A673 (cell line): ENCODE measurements at regions not wholly inside any gene's neighbourhood (a gene's known extent, or its start where the extent isn't known, plus 50 kb on each side); places are given as distances from the start of the nearest gene placed in this dataset.

Experiments used
- BruUV-seq: library from RNA; stranded (reverse); fragments of 400-500 nt; replicated peaks from 2 replicates; lab custom pipeline; 2021; lab: Mats Ljungman, UMichigan
- CTCF ChIA-PET: fragments of 300-600 bp; sonication (Branson Sonifier 250); formaldehyde crosslinking; loops from one replicate; lab custom pipeline; 2022; ENCODE audit warnings: antibody characterized with exemption; lab: Charles Lee
- POLR2A ChIA-PET: fragments of 300-600 bp; sonication (Branson Sonifier 250); formaldehyde crosslinking; loops from one replicate; lab custom pipeline; 2022; ENCODE audit warnings: antibody characterized with exemption; ENCODE audit not compliant: low non-redundant PET; lab: Charles Lee
- DNase-seq: peaks from one replicate; pipeline ENCODE4 v3.0.0-alpha.2; 2015; ENCODE audit warnings: low spot score
- H3K27ac ChIP-seq: fragments of 200-600 bp; sonication (generic); 2 replicates; pipeline ENCODE4 v1.5.1; 2016; ENCODE audit warnings: mixed run types, low read depth, mild to moderate bottlenecking, mixed read lengths, antibody characterized with exemption, low read length; ENCODE audit not compliant: poor library complexity, severe bottlenecking
- H3K27me3 ChIP-seq: fragments of 200-600 bp; sonication (generic); replicated peaks from 2 replicates; pipeline ENCODE4 v1.6.1; 2017; ENCODE audit warnings: mixed run types, low read depth, mild to moderate bottlenecking, mixed read lengths, antibody characterized with exemption, low read length; ENCODE audit not compliant: insufficient read depth, poor library complexity
- H3K36me3 ChIP-seq: fragments of 200-600 bp; sonication (generic); 2 replicates; pipeline ENCODE4 v1.6.1; 2016; ENCODE audit warnings: mixed run types, mild to moderate bottlenecking, mixed read lengths, antibody characterized with exemption, low read length; ENCODE audit not compliant: insufficient read depth, poor library complexity, severe bottlenecking
- H3K4me1 ChIP-seq: fragments of 200-600 bp; sonication (generic); 2 replicates; pipeline ENCODE4 v1.6.1; 2017; ENCODE audit warnings: mixed run types, mild to moderate bottlenecking, mixed read lengths, antibody characterized with exemption, low read length; ENCODE audit not compliant: insufficient read depth, poor library complexity, severe bottlenecking
- H3K4me3 ChIP-seq: fragments of 200-600 bp; sonication (generic); 2 replicates; pipeline ENCODE4 v1.5.1; 2016; ENCODE audit warnings: low read depth, mixed run types, mild to moderate bottlenecking, mixed read lengths, low read length; ENCODE audit not compliant: poor library complexity, severe bottlenecking
- H3K9me3 ChIP-seq: fragments of 200-600 bp; sonication (generic); 2 replicates; pipeline ENCODE4 v1.6.1; 2016; ENCODE audit warnings: mixed run types, low read depth, mild to moderate bottlenecking, mixed read lengths, antibody characterized with exemption, low read length; ENCODE audit not compliant: poor library complexity, severe bottlenecking
- CTCF ChIP-seq: fragments of 300-800, 200-600 bp; sonication (generic); conservative IDR thresholded peaks from 2 replicates; pipeline ENCODE4 v1.5.1; 2017; ENCODE audit warnings: low read depth, mild to moderate bottlenecking, antibody characterized with exemption, low read length, moderate library complexity, mixed read lengths
- EZH2 ChIP-seq: fragments of 200-600 bp; sonication (generic); IDR thresholded peaks from 2 replicates; pipeline ENCODE4 v1.6.1; 2017; ENCODE audit warnings: borderline replicate concordance, low read depth, mild to moderate bottlenecking, mixed read lengths, antibody characterized with exemption, low read length; ENCODE audit not compliant: poor library complexity, severe bottlenecking
- intact Hi-C: fragments of 100-400 bp; cut with micrococcal nuclease; formaldehyde crosslinking; loops from one replicate; pipeline ENCODE4 v1.10.0; 2022; ENCODE audit not compliant: unreplicated experiment

- Histone ChIP-seq H3K4me3 (no peak overlapping the region), H3K4me1 (no peaks in the 10 kb centered on the region), H3K27ac (no peak overlapping the region), H3K9me3 (no peaks in the 10 kb centered on the region), H3K27me3 (no peaks in the 10 kb centered on the region), H3K36me3 (no peaks in the 10 kb centered on the region)
- no TSS peak for BruUV-seq
- TF ChIP-seq CTCF (no peak), EZH2 (no peak)
- CTCF ChIA-PET = no interaction called here
- intact Hi-C loops = no loop called here
- POLR2A ChIA-PET = interaction anchor here (0.7 kb wide), 1 partner anchor 147 kb away, joined by 4 read pairs; no protein-coding TSS in a partner anchor
- DNase-seq = no peak
Observed at GRCh38 chr9:86801246-86801645, 146.1 kb downstream of the GAS1 start.

DNA sequence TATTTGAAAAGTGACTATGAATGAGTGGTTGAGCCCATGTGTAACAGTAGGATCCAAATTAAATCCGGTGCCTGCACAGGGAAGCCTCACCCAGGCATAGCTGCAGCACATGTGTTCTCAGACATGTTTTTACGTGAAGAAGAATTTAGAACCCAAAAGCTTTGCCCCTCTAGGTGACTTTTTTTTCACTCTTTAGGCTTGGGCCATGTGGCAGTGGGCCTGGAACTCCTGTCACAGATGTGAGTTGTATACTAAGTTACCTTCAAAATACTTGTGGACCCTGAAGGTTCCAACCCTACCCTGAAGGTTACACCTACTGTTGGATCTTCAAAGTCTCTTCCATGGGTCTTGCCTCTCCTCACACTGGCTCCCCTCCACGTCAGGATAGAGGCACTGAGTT is 146.6 kb downstream of the GAS1 start:
- Histone ChIP-seq H3K4me3 (no peak overlapping the region), H3K27ac (no peak overlapping the region), H3K36me3 (no peaks in the 10 kb centered on the region), H3K9me3 (no peaks in the 10 kb centered on the region), H3K27me3 (no peaks in the 10 kb centered on the region), H3K4me1 (no peaks in the 10 kb centered on the region)
- ChIA-PET CTCF (no interaction called here), POLR2A (interaction anchor here (0.7 kb wide), 1 partner anchor 147 kb away, joined by 4 read pairs; no protein-coding TSS in a partner anchor)
- no TSS peak for BruUV-seq
- DNase-seq = no peak
- intact Hi-C loops = no loop called here
- no peak for TF ChIP-seq CTCF
- TF ChIP-seq EZH2 = no peak

- Histone ChIP-seq H3K36me3 (no peaks in the 10 kb centered on the region), H3K27ac (no peak overlapping the region), H3K9me3 (no peaks in the 10 kb centered on the region), H3K27me3 (no peaks in the 10 kb centered on the region), H3K4me1 (peaks cover 17% of the 10 kb centered on the region), H3K4me3 (no peak overlapping the region)
- intact Hi-C loops = no loop called here
- no peak for DNase-seq
- CTCF ChIA-PET = no interaction called here
- no TSS peak for BruUV-seq
- POLR2A ChIA-PET = no interaction called here
- TF ChIP-seq EZH2 (no peak), CTCF (no peak)
Observed at GRCh38 chr9:86798966-86799365, 148.3 kb downstream of the GAS1 start.
